GM12892 (cell line): ENCODE measurements at regions not wholly inside any gene's neighbourhood (a gene's known extent, or its start where the extent isn't known, plus 50 kb on each side); places are given as distances from the start of the nearest gene placed in this dataset.
"Not testable (repeated sequence)": the region's sequence is repeated elsewhere in the genome, so short reads cannot be mapped to it uniquely, and the experiment has no call there.

Experiments
- DNase-seq: peaks from one replicate; pipeline ENCODE4 v3.0.0; 2011; ENCODE audit not compliant: insufficient read length
- FAIRE-seq: peaks from 2 replicates; lab custom pipeline; 2011; peaks lifted over from hg19 to GRCh38; lab: Jason Lieb, UNC
- POLR2A ChIP-seq: IDR thresholded peaks from 2 replicates; pipeline ENCODE4 v1.6.1; 2011; ENCODE audit warnings: low read depth, low read length, control low read depth
- POLR2AphosphoS5 ChIP-seq: IDR thresholded peaks from 2 replicates; pipeline ENCODE4 v1.6.1; 2011; ENCODE audit warnings: low read depth, low read length, control low read depth
- TAF1 ChIP-seq: IDR thresholded peaks from 2 replicates; pipeline ENCODE4 v1.6.1; 2011; ENCODE audit warnings: low read depth, mild to moderate bottlenecking, control low read depth, low read length, borderline replicate concordance

DNA sequence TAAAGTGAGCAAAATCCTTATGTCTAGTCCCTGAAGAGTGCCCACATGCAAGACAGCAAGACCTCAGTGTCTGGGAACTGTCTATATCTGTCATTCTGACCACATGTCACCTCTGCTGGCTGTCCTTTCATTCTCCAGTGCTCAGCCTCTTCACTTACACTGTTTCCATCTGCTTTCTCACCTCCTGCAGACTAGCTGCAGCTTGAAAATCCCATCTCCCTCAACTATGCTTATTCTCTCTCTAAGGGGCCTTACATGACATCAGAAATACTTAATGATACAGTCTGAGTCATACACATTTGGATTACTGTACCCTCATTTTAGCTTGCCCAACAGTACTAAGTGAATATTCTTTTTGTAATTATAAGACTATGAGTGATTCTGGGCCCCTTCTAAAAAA lies 587.8 kb downstream of the EPM2A start:
- TF ChIP-seq TAF1, result no peak
- TF ChIP-seq POLR2A, result no peak
- TF ChIP-seq POLR2AphosphoS5, result no peak
- FAIRE-seq, result no peak
- DNase-seq, result no peak

DNA sequence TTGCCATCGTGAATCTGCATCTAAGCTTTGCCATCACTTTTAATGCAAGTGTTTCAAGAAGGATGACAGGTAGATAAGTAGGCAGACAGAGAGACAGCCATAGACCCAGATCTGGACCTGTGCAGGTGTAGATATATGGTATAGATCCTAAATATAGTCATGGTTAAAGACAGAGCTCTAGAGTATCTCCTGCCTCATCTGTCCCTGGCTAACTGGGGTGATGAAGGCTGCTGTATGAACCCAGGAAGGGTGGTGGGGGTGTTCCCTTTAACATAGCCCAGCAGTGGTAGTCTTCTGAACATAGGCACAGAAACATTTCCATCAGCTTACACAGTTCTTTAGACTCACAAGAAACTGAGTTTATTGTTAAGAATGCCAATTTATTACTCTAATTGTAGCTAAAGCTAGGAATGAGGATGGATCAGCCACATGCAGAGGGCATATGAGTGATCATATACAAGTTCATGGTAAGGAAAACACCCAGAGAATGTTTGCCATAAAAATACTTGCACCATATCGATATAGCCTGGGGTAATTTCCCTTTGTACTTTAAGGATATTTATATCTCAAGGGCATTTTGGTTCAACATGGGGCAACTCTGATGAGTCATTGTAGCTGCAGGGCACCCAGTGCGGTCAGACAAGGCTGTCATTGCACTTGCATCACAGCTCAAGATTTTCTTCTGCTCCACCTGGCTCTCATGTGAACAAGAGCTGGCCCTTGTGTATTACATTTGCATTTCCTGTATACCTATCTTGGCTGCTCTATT lies 587.2 kb downstream of the EPM2A start:
- TF ChIP-seq POLR2AphosphoS5 (no peak), TAF1 (no peak), POLR2A (no peak)
- no peak for DNase-seq
- FAIRE-seq, result no peak

DNA sequence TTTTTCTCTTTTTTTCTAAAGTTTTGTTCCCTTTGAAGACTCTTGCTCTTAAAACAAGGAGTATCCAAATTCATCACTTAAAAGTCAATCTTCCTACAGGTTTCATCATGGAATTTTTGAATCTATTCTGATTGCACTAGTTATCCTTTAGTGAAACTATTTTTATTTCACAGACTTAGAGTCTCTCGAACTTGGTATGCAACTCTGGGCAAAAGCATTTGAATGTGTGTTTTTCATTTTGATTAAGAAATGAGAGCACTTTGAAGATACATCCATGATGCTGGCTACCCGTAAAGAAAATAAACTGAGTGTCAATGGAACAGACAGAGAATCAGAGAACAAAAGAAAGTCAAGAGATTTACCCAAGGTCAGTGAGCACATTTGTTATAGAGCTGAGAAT lies 586.5 kb downstream of the EPM2A start:
- DNase-seq (no peak), FAIRE-seq (no peak)
- no peak for TF ChIP-seq POLR2AphosphoS5
- TF ChIP-seq POLR2A, result no peak
- no peak for TF ChIP-seq TAF1

DNA sequence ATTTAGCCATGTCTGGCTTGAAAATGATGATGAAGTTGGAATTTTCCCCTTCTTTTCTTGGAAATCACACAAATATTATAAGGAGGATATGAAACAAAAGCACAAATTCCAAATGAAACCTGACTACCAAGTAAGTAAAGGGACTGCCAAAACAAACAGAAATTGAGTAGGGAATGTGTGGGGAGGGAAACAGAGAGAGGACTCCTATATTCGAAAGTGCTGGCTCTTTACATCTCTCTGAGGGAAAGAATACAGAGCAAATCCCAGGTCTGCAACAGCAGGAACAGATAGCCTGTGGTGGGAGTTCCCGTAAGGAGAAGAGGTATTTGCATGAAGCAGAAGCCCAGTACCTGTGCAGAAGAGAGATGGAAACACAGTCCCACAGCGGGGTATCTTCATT lies 583.7 kb downstream of the EPM2A start:
- FAIRE-seq (no peak), DNase-seq (no peak)
- TF ChIP-seq POLR2AphosphoS5 (no peak), POLR2A (no peak), TAF1 (no peak)

DNA sequence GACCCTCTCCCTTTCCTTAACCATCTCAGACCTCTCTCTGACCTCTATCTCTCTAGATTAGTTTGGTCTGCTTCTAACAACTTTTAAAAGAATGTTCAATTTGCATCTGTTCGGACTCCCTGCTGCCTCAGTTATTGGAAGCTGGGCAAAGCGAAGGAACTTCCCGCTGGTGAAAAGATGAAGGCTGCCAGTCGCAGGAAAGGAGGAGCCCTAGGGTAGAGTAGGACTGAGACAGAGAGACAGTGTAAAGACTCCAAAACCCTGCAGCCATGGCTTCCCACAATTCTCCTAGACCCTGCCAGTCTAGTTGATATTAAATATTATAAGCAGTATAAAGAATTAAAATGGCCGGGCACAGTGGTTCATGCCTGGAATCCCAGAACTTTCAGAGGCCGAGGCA lies 581.8 kb downstream of the EPM2A start:
- no peak for DNase-seq
- TF ChIP-seq TAF1 (no peak), POLR2AphosphoS5 (no peak), POLR2A (no peak)
- no peak for FAIRE-seq

DNA sequence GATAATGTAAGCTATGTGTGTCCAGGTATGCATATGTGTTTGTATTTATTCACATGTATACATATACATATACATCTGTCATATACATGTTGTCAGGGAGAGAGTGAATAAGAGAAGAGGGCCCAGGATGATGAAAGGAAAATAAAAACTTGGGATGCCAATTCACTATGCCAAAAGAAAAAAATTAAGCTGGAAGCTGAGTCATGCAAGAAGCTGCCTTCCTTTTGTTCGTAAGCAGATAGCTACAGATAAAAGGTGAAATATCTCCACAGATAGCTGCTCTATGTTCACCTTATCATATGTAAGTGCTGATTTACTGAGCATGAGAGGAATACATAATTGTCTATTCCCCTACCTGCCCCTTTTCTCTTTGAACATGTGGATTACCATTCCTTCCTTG lies 579.9 kb downstream of the EPM2A start:
- TF ChIP-seq POLR2AphosphoS5 (no peak), TAF1 (no peak), POLR2A (no peak)
- FAIRE-seq (no peak), DNase-seq (no peak)

DNA sequence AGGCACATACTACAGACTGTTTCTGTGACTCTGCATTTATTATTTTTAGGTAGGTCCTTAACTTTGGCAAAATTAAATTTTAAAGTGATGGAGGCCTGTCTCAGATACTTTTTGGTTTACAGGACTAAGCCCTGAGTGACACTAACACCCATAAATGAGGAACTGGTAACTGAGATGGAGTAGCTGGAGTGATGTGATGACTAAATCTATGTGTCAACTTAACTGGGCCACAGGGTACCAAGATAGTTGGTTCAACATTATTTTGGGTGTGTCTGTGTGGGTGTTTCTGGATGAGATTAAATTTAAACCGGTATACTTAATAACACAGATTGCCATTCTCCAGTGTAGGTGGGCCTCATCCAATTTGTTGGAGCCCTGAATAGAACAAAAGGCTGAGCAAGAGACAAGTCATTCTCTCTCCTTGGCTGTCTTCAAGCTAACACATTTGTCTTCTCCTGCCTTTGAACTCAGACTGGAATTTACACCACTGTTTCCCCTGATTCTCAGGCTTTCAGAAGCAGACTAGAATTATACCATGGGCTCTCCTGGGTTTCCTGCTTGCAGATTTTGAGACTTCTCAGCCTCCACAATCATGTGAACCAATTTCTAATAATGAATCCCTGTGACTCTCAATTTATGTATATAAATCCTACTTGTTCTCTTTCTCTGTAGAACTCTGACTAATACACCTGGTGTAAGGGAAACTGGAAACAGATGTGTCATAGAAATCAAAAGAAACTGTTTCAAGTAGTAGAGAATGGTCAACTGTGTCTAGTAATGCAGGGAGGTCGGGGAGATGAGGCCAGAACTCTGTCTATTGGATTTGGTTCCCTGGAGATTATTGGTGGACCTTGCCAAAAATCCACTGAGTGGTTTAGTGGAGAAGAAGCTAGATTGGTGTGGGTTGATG lies 579.2 kb downstream of the EPM2A start:
- FAIRE-seq (no peak), DNase-seq (no peak)

DNA sequence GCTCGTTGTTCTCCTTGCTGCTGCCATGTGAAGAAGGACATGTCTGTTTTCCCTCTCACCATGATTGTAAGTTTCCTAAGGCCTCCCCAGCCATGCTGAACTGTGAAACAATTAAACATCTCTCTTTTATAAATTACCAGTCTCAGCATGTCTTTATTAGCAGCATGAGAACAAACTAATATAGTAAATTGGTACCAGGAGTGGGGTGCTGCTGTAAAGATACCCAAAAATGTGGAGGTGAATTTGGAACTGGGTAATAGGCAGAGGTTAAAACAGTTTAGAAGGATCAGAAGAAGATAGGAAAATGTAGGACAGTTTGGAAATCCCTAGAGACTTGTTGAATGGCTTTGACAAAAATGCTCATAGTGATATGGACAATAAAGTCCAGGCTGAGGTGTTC lies 576.7 kb downstream of the EPM2A start:
- not testable (repeated sequence) for FAIRE-seq, DNase-seq

More for the DNA sequence above, 579.2 kb downstream of the EPM2A start:
- no peak for TF ChIP-seq POLR2AphosphoS5
- TF ChIP-seq POLR2A, result no peak
- no peak for TF ChIP-seq TAF1

DNA sequence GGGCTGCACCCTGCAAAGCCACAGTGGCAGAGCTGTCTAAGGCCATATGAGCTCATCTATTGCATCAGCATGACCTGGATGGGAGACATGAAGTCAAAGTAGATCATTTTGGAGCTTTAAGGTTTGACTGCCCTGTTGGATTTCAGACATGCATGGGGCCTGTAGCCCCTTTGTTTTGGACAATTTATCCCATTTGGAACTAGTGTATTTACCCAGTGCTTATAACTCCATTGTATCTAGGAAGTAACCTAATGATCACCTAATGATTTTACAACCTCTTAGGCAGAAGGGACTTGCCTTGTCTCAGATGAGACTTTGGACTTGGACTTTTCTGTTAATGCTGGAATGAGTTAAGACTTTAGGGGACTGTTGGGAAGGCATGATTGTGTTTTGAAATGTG lies 575.4 kb downstream of the EPM2A start:
- FAIRE-seq, result no peak
- DNase-seq, result no peak
- TF ChIP-seq POLR2A (no peak), TAF1 (no peak), POLR2AphosphoS5 (no peak)

DNA sequence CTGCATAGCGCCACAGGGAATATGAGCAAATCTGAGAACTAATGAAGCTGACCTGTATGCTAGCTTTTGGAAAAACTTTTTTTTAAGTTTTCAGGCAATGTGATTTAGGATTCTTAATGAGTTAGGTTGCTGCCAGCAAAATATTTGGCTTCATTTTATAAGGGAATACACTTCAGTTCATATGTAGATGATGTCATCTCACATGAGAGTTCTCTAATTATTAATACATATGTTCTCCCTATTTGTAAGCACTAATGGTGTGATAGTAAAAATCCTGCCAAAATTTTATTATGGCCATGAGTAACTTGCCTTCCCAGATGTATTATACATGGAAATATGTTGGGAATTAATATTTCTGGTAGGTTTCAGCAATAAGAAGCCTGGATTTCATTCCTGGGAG lies 573.8 kb downstream of the EPM2A start:
- FAIRE-seq (no peak), DNase-seq (no peak)
- TF ChIP-seq TAF1 (no peak), POLR2AphosphoS5 (no peak), POLR2A (no peak)

DNA sequence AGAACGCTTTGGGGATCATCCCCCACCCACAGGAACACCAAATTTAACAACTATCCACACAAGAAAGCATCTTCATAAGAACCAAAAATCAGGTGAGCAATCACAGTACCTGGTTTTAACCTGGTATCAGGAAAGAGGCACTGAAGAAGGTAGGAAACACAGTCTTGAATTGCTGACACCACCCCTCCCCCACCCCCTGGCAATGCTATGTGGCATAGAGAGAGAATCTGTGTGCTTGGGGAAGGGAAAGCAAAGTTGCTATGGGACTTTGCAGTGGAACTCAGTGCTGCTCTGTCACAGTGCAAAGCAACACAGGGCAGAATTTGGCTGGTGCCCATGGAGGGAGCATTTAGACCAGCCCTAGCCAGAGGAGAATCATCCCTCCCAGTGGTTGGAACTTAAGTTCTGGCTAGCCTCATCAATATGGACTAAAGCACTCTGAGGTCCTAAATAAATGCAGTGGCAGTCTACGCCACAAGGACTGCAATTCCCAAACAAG lies 565.5 kb downstream of the EPM2A start:
- FAIRE-seq (no peak), DNase-seq (no peak)
- TF ChIP-seq POLR2AphosphoS5, result no peak
- TF ChIP-seq POLR2A, result no peak
- TF ChIP-seq TAF1, result no peak

DNA sequence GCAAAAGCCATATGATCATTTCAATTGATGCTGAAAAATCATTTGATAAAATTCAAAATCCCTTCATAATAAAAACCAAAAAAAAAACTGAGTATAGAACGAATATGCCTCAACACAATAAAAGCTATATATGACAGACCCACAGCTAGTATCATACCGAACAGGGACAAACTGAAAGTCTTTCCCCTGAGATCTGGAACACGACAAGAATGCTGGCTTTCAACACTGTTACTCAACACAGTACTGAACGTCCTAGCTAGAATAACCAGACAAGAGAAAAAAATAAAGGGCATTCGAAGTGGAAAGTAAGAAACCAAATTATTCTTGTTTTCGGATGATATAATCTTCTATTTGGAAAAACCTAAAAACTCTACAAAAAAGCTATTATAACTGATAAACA lies 559.9 kb downstream of the EPM2A start:
- no peak for FAIRE-seq
- TF ChIP-seq POLR2AphosphoS5, result no peak
- no peak for TF ChIP-seq TAF1
- no peak for TF ChIP-seq POLR2A
- no peak for DNase-seq
